CD14-positive monocyte (primary cell): ENCODE measurements at regions not wholly inside any gene's neighbourhood (a gene's known extent, or its start where the extent isn't known, plus 50 kb on each side); places are given as distances from the start of the nearest gene placed in this dataset.

Experiments used
- DNase-seq, 3 donors: peaks; one replicate each; pipeline ENCODE4 v3.0.0-alpha.2; 2011 to 2022
- H2AFZ ChIP-seq: 2 replicates; pipeline ENCODE4 v1.6.0; 2012; ENCODE audit warnings: mild to moderate bottlenecking, low read depth, low read length, inconsistent platforms; ENCODE audit not compliant: insufficient read depth, poor library complexity, severe bottlenecking
- H3K27ac ChIP-seq, 2 donors: 1 replicate in 1 of 2; 2 replicates in 1 of 2; pipeline ENCODE4 v1.5.1; 2012 to 2013; ENCODE audit warnings: low read length in 2 of 2, control low read depth in 1 of 2, inconsistent platforms in 1 of 2, low read depth in 1 of 2, mild to moderate bottlenecking in 1 of 2
- H3K27me3 ChIP-seq, 2 donors: one replicate each; pipeline versions ENCODE4 v1.6.0 to v1.6.1; 2011 to 2013; ENCODE audit warnings: low read length in 2 of 2; ENCODE audit not compliant: control insufficient read depth in 2 of 2, insufficient read depth in 2 of 2
- H3K36me3 ChIP-seq, 2 donors: replicated peaks in 1 of 2; 1 replicate in 1 of 2; 2 replicates in 1 of 2; pipeline versions ENCODE4 v1.5.1 to v1.6.1; 2012 to 2013; ENCODE audit warnings: low read length in 2 of 2, control low read depth in 1 of 2, inconsistent platforms in 1 of 2, mild to moderate bottlenecking in 1 of 2; ENCODE audit not compliant: insufficient read depth in 2 of 2, control insufficient read depth in 1 of 2
- H3K4me1 ChIP-seq, 2 donors: 1 replicate in 1 of 2; 2 replicates in 1 of 2; pipeline versions ENCODE4 v1.5.1 to v1.6.1; 2012 to 2013; ENCODE audit warnings: low read length in 2 of 2, control low read depth in 1 of 2, inconsistent platforms in 1 of 2, mild to moderate bottlenecking in 1 of 2, moderate library complexity in 1 of 2; ENCODE audit not compliant: insufficient read depth in 2 of 2, control insufficient read depth in 1 of 2
- H3K4me2 ChIP-seq: replicated peaks from 2 replicates; pipeline ENCODE3; 2012; ENCODE audit warnings: low read length, moderate library complexity, mild to moderate bottlenecking; ENCODE audit not compliant: poor library complexity, severe bottlenecking; ENCODE audit errors: extremely low read depth
- H3K4me3 ChIP-seq, 3 experiments: fragments of 200-600 bp in 1 of 3; sonication (generic) in 1 of 3; replicated peaks in 1 of 3; 1 replicate in 2 of 3; 2 replicates in 1 of 3; pipeline ENCODE4 v1.5.1; 2011 to 2013; ENCODE audit warnings: low read length in 3 of 3, mild to moderate bottlenecking in 3 of 3, control low read depth in 2 of 3, low read depth in 2 of 3, inconsistent platforms in 1 of 3, moderate library complexity in 1 of 3
- H3K79me2 ChIP-seq: 2 replicates; pipeline ENCODE4 v1.6.0; 2012; ENCODE audit warnings: mild to moderate bottlenecking, control low read depth, inconsistent platforms, low read length, moderate library complexity; ENCODE audit not compliant: insufficient read depth
- H3K9ac ChIP-seq: 2 replicates; pipeline ENCODE4 v1.6.0; 2017; ENCODE audit warnings: low read length, mild to moderate bottlenecking; ENCODE audit not compliant: insufficient read depth, poor library complexity, severe bottlenecking
- H3K9me3 ChIP-seq, 2 donors: replicated peaks in 1 of 2; 1 replicate in 1 of 2; 2 replicates in 1 of 2; pipeline versions ENCODE4 v1.5.1 to v1.6.1; 2012 to 2013; ENCODE audit warnings: low read length in 2 of 2, control low read depth in 1 of 2; ENCODE audit not compliant: control insufficient read depth in 1 of 2, insufficient read depth in 1 of 2
- H4K20me1 ChIP-seq: 2 replicates; pipeline ENCODE4 v1.6.0; 2012; ENCODE audit warnings: mild to moderate bottlenecking, low read length, control low read depth, moderate library complexity; ENCODE audit not compliant: insufficient read depth
- H3K27ac Mint-ChIP-seq, 7 donors: one replicate each; pipeline ENCODE4 v1.8.0; 2020; ENCODE audit warnings: mild to moderate bottlenecking in 7 of 7, mixed read lengths in 7 of 7, moderate library complexity in 6 of 7, inconsistent platforms in 2 of 7
- H3K27me3 Mint-ChIP-seq, 3 donors: one replicate each; pipeline ENCODE4 v1.8.0; 2021 to 2022; ENCODE audit warnings: low read depth in 3 of 3, mild to moderate bottlenecking in 3 of 3, mixed read lengths in 3 of 3, moderate library complexity in 3 of 3, inconsistent platforms in 1 of 3
- H3K36me3 Mint-ChIP-seq, 2 donors: one replicate each; pipeline ENCODE4 v1.8.0; 2020; ENCODE audit warnings: mixed read lengths in 2 of 2, inconsistent platforms in 1 of 2, mild to moderate bottlenecking in 1 of 2
- H3K4me1 Mint-ChIP-seq: one replicate; pipeline ENCODE4 v1.8.0; 2020; ENCODE audit warnings: mild to moderate bottlenecking, mixed read lengths
- H3K4me3 Mint-ChIP-seq, 2 donors: one replicate each; pipeline ENCODE4 v1.8.0; 2020; ENCODE audit warnings: mild to moderate bottlenecking in 2 of 2, mixed read lengths in 2 of 2, moderate library complexity in 1 of 2
- H3K9me3 Mint-ChIP-seq, 7 donors: one replicate each; pipeline ENCODE4 v1.8.0; 2020 to 2022; ENCODE audit warnings: mixed read lengths in 7 of 7, mild to moderate bottlenecking in 6 of 7, moderate library complexity in 6 of 7, inconsistent platforms in 2 of 7
- WGBS: methylation state at CpG from one replicate; pipeline ENCODE4 v1.1.5; 2013; ENCODE audit warnings: missing lambda C conversion rate; ENCODE audit not compliant: insufficient coverage; 5-methylcytosine and 5-hydroxymethylcytosine counted together
- intact Hi-C, 2 donors: fragments of 100-400 bp; cut with micrococcal nuclease; formaldehyde crosslinking; loops; one replicate each; pipeline versions ENCODE4 v1.15.0 to v1.15.1; 2023
- TF ChIP-seq, protein P1 (sequence below): fragments of 200-600 bp; IDR thresholded peaks from one replicate; pipeline ENCODE4 v1.8.0; 2022; ENCODE audit warnings: antibody characterized with exemption, mild to moderate bottlenecking

DNA sequence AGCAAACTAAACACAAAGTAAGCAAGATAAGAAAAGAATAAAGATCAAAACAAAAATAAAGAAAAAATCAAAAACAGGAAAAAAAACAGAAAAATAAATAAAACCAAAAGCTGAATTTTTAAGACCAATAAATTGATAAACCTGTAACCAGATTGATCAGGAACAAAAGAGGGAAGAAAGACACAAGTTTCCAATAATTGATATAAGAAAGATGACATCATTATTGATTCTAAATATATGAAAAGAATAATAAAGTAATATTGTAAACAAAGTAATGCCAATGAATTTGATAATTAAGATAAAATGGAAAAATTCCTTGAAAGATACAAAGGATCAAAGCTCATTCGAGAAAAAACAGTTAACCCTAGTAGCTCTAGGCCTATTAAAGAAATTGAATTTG lies 394.6 kb upstream of the LRATD1 start:
- intact Hi-C loops, result no loop called here
- no peaks in the 10 kb centered on the region for H3K36me3 Mint-ChIP-seq
- peaks cover 0 to 8% (median 2%) of the 10 kb centered on the region in 7 donors for H3K9me3 Mint-ChIP-seq
- H3K4me2 ChIP-seq, result no peak overlapping the region
- H3K27me3 ChIP-seq, result no peaks in the 10 kb centered on the region
- H3K27ac ChIP-seq, result no peak overlapping the region
- H3K27me3 Mint-ChIP-seq, result no peaks in the 10 kb centered on the region
- H3K9ac ChIP-seq, result no peak overlapping the region
- no peak overlapping the region for H2AFZ ChIP-seq
- no peak overlapping the region for H3K4me3 Mint-ChIP-seq
- no CpG with 5 or more reads among the region's 1 CpG for WGBS
- H3K27ac Mint-ChIP-seq, result no peak overlapping the region
- DNase-seq, result no peak
- no peaks in the 10 kb centered on the region for H4K20me1 ChIP-seq
- H3K79me2 ChIP-seq, result no peaks in the 10 kb centered on the region
- H3K36me3 ChIP-seq, result no peaks in the 10 kb centered on the region
- TF ChIP-seq, protein P1, sequence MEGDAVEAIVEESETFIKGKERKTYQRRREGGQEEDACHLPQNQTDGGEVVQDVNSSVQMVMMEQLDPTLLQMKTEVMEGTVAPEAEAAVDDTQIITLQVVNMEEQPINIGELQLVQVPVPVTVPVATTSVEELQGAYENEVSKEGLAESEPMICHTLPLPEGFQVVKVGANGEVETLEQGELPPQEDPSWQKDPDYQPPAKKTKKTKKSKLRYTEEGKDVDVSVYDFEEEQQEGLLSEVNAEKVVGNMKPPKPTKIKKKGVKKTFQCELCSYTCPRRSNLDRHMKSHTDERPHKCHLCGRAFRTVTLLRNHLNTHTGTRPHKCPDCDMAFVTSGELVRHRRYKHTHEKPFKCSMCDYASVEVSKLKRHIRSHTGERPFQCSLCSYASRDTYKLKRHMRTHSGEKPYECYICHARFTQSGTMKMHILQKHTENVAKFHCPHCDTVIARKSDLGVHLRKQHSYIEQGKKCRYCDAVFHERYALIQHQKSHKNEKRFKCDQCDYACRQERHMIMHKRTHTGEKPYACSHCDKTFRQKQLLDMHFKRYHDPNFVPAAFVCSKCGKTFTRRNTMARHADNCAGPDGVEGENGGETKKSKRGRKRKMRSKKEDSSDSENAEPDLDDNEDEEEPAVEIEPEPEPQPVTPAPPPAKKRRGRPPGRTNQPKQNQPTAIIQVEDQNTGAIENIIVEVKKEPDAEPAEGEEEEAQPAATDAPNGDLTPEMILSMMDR, result no peak
- no peaks in the 10 kb centered on the region for H3K4me1 Mint-ChIP-seq
- no peaks in the 10 kb centered on the region for H3K4me1 ChIP-seq
- peaks cover 2 to 9% of the 10 kb centered on the region in 2 donors for H3K9me3 ChIP-seq
- H3K4me3 ChIP-seq, result no peak overlapping the region

GRCh38 chr2:14239605-14240004 lies 392.9 kb upstream of the LRATD1 start:
- no peaks in the 10 kb centered on the region for H3K79me2 ChIP-seq
- H3K4me3 Mint-ChIP-seq, result no peak overlapping the region
- WGBS, result no CpG with 5 or more reads among the region's 3 CpGs
- H3K27me3 ChIP-seq, result no peaks in the 10 kb centered on the region
- H3K27ac ChIP-seq, result no peak overlapping the region
- no peaks in the 10 kb centered on the region for H3K4me1 ChIP-seq
- peaks cover 0 to 10% (median 2%) of the 10 kb centered on the region in 7 donors for H3K9me3 Mint-ChIP-seq
- H2AFZ ChIP-seq, result no peak overlapping the region
- H3K9me3 ChIP-seq, result peaks cover 2 to 6% of the 10 kb centered on the region in 2 donors
- no peak overlapping the region for H3K27ac Mint-ChIP-seq
- H4K20me1 ChIP-seq, result no peaks in the 10 kb centered on the region
- no peak for DNase-seq
- H3K36me3 ChIP-seq, result no peaks in the 10 kb centered on the region
- no peaks in the 10 kb centered on the region for H3K27me3 Mint-ChIP-seq
- intact Hi-C loops, result no loop called here
- H3K4me3 ChIP-seq, result no peak overlapping the region
- no peaks in the 10 kb centered on the region for H3K4me1 Mint-ChIP-seq
- H3K36me3 Mint-ChIP-seq, result no peaks in the 10 kb centered on the region
- no peak overlapping the region for H3K4me2 ChIP-seq
- TF ChIP-seq, protein P1, result no peak
- no peak overlapping the region for H3K9ac ChIP-seq
